ENCODE measurements at regions not wholly inside any gene's neighbourhood (a gene's known extent, or its start where the extent isn't known, plus 50 kb on each side); places are given as distances from the start of the nearest gene placed in this dataset.
A peak's percentile ranks its signal among the peaks of the same experiment; 100 is the strongest.

GRCh38 chr5:136811086-136811485, 445.7 kb upstream of the TRPC7 start:
- no peak for DNase-seq (ENCODE audit: low spot score)

- no peak for DNase-seq (ENCODE audit: low spot score)
Measured at GRCh38 chr5:136810261-136810801, 445.0 kb upstream of the TRPC7 start.

GRCh38 chr5:136809382-136809781, 444.0 kb upstream of the TRPC7 start:
- DNase-seq (ENCODE audit: low spot score): no peak

GRCh38 chr5:136808756-136809155, 443.4 kb upstream of the TRPC7 start:
- no peak for DNase-seq (ENCODE audit: low spot score)

GRCh38 chr5:136805466-136805865, 440.1 kb upstream of the TRPC7 start:
- DNase-seq (ENCODE audit: low spot score): no peak

GRCh38 chr5:136802383-136802782, 437.0 kb upstream of the TRPC7 start:
- peak; percentile 17 for DNase-seq (ENCODE audit: low spot score)

- DNase-seq (ENCODE audit: low spot score): no peak
Measured at GRCh38 chr5:136799806-136800372, 434.5 kb upstream of the TRPC7 start.

- DNase-seq (ENCODE audit: low spot score): no peak
Measured at GRCh38 chr5:136793300-136793699, 428.0 kb upstream of the TRPC7 start.

- DNase-seq (ENCODE audit: low spot score): no peak
Measured at GRCh38 chr5:136781464-136781863, 416.1 kb upstream of the TRPC7 start.

- DNase-seq (ENCODE audit: low spot score): no peak
Measured at GRCh38 chr5:136780518-136780917, 415.2 kb upstream of the TRPC7 start.

GRCh38 chr5:136776022-136776927, 410.9 kb upstream of the TRPC7 start:
- DNase-seq (ENCODE audit: low spot score): no peak

- no peak for DNase-seq (ENCODE audit: low spot score)
Measured at GRCh38 chr5:136772491-136772890, 407.1 kb upstream of the TRPC7 start.

GRCh38 chr5:136769900-136770684, 404.7 kb upstream of the TRPC7 start:
- peak; percentile 71 for DNase-seq (ENCODE audit: low spot score)

GRCh38 chr5:136769093-136769492, 403.7 kb upstream of the TRPC7 start:
- DNase-seq (ENCODE audit: low spot score): no peak

GRCh38 chr5:136768457-136768856, 403.1 kb upstream of the TRPC7 start:
- no peak for DNase-seq (ENCODE audit: low spot score)

- no peak for DNase-seq (ENCODE audit: low spot score)
Measured at GRCh38 chr5:136766456-136766855, 401.1 kb upstream of the TRPC7 start.

GRCh38 chr5:136764601-136765000, 399.3 kb upstream of the TRPC7 start:
- DNase-seq (ENCODE audit: low spot score): no peak

GRCh38 chr5:136763548-136763947, 398.2 kb upstream of the TRPC7 start:
- DNase-seq (ENCODE audit: low spot score): no peak

- DNase-seq (ENCODE audit: low spot score): no peak
Measured at GRCh38 chr5:136754216-136754615, 388.9 kb upstream of the TRPC7 start.

GRCh38 chr5:136750224-136750862, 385.0 kb upstream of the TRPC7 start:
- no peak for DNase-seq (ENCODE audit: low spot score)

- DNase-seq (ENCODE audit: low spot score): no peak
Measured at GRCh38 chr5:136749016-136749415, 383.7 kb upstream of the TRPC7 start.

- DNase-seq (ENCODE audit: low spot score): no peak
Measured at GRCh38 chr5:136743052-136743451, 377.7 kb upstream of the TRPC7 start.
